SU-DHL-6 (cell line): ENCODE measurements at regions not wholly inside any gene's neighbourhood (a gene's known extent, or its start where the extent isn't known, plus 50 kb on each side); places are given as distances from the start of the nearest gene placed in this dataset.

ENCODE experiments used
- EZH2phosphoT487 ChIP-seq: fragments of 200-600 bp; sonication (generic), shearing (Covaris generic); conservative IDR thresholded peaks from 2 replicates; pipeline ENCODE4 v1.6.1; 2018; ENCODE audit warnings: mild to moderate bottlenecking, antibody characterized with exemption, low read length, moderate library complexity, mixed read lengths
- TF ChIP-seq, protein P1 (sequence below): fragments of 200-600 bp; sonication (generic); IDR thresholded peaks from one replicate; pipeline ENCODE4 v1.5.1; 2017; ENCODE audit warnings: antibody characterized with exemption, mild to moderate bottlenecking, low read length, moderate library complexity; ENCODE audit not compliant: insufficient read depth, poor library complexity, severe bottlenecking

DNA sequence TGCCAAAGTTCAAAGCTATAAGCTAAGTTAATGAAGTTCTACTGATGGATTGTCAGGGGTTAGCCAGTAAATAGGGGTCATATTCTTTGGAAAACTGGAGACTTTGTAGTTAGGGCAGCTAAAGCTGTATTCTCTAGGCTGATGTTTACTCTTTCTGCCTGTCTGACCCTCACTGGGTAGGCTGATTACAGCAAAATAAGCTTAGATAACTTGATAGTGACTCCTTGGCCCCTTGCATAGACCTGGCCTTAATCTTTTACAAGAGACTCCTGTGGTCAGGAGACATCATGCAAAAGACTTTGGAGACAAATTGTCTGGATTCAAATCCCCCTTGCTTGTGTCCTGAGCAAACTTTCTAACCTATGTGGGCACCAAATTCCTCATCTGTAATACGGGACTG lies 314.4 kb upstream of the MSX2 start:
- TF ChIP-seq, protein P1, sequence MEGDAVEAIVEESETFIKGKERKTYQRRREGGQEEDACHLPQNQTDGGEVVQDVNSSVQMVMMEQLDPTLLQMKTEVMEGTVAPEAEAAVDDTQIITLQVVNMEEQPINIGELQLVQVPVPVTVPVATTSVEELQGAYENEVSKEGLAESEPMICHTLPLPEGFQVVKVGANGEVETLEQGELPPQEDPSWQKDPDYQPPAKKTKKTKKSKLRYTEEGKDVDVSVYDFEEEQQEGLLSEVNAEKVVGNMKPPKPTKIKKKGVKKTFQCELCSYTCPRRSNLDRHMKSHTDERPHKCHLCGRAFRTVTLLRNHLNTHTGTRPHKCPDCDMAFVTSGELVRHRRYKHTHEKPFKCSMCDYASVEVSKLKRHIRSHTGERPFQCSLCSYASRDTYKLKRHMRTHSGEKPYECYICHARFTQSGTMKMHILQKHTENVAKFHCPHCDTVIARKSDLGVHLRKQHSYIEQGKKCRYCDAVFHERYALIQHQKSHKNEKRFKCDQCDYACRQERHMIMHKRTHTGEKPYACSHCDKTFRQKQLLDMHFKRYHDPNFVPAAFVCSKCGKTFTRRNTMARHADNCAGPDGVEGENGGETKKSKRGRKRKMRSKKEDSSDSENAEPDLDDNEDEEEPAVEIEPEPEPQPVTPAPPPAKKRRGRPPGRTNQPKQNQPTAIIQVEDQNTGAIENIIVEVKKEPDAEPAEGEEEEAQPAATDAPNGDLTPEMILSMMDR = no peak
- TF ChIP-seq EZH2phosphoT487 = no peak
